Mesenchymal stem cell (in vitro differentiated cells and primary cell): ENCODE measurements at regions not wholly inside any gene's neighbourhood (a gene's known extent, or its start where the extent isn't known, plus 50 kb on each side); places are given as distances from the start of the nearest gene placed in this dataset.

ENCODE experiments used
- DNase-seq: peaks from one replicate; pipeline ENCODE4 v3.0.0-alpha.2; 2013
- H2AFZ ChIP-seq: one replicate; pipeline ENCODE4 v1.6.1; 2013; ENCODE audit warnings: low read depth, mild to moderate bottlenecking, control low read depth, inconsistent platforms, low read length, moderate library complexity
- H2AK5ac ChIP-seq: 2 replicates; pipeline ENCODE4 v1.6.1; 2013; ENCODE audit warnings: low read length, moderate library complexity, mild to moderate bottlenecking, inconsistent platforms; ENCODE audit not compliant: severe bottlenecking
- H2BK120ac ChIP-seq: one replicate; pipeline ENCODE4 v1.6.1; 2013; ENCODE audit warnings: low read depth, mild to moderate bottlenecking, inconsistent platforms, low read length, moderate library complexity
- H2BK12ac ChIP-seq, 2 experiments: one replicate each; pipeline ENCODE4 v1.6.1; 2013; ENCODE audit warnings: inconsistent platforms in 2 of 2, low read length in 2 of 2, mild to moderate bottlenecking in 2 of 2, moderate library complexity in 2 of 2, control low read depth in 1 of 2
- H2BK15ac ChIP-seq: one replicate; pipeline ENCODE4 v1.6.1; 2013; ENCODE audit warnings: mild to moderate bottlenecking, low read depth, inconsistent platforms; ENCODE audit not compliant: poor library complexity, severe bottlenecking
- H2BK5ac ChIP-seq: 2 replicates; pipeline ENCODE4 v1.6.1; 2013; ENCODE audit warnings: low read depth, mild to moderate bottlenecking, low read length, control low read depth, inconsistent platforms; ENCODE audit not compliant: poor library complexity, severe bottlenecking
- H3K14ac ChIP-seq, 2 experiments: one replicate each; pipeline ENCODE4 v1.6.1; 2013; ENCODE audit warnings: inconsistent platforms in 2 of 2, low read length in 2 of 2, control low read depth in 1 of 2, mild to moderate bottlenecking in 1 of 2, moderate library complexity in 1 of 2
- H3K18ac ChIP-seq, 2 experiments: one replicate each; pipeline ENCODE4 v1.6.1; 2013; ENCODE audit warnings: inconsistent platforms in 2 of 2, low read length in 2 of 2, control low read depth in 1 of 2, low read depth in 1 of 2, mild to moderate bottlenecking in 1 of 2
- H3K23ac ChIP-seq, 2 experiments: one replicate each; pipeline ENCODE4 v1.6.1; 2013; ENCODE audit warnings: inconsistent platforms in 2 of 2, low read length in 2 of 2, mild to moderate bottlenecking in 2 of 2, moderate library complexity in 2 of 2, control low read depth in 1 of 2
- H3K27ac ChIP-seq: 2 replicates; pipeline ENCODE4 v1.5.1; 2013; ENCODE audit warnings: mild to moderate bottlenecking, moderate library complexity, low read length, control low read depth, inconsistent platforms; ENCODE audit not compliant: poor library complexity, severe bottlenecking
- H3K27me3 ChIP-seq, 2 experiments: 2 replicates each; pipeline versions ENCODE4 v1.6.1 to v1.7.0; 2013; ENCODE audit warnings: low read length in 2 of 2, mild to moderate bottlenecking in 2 of 2, moderate library complexity in 2 of 2, control low read depth in 1 of 2, inconsistent platforms in 1 of 2; ENCODE audit not compliant: control insufficient read depth in 1 of 2, insufficient read depth in 1 of 2
- H3K36me3 ChIP-seq, 2 experiments: 2 replicates each; pipeline versions ENCODE4 v1.6.1 to v1.7.0; 2013; ENCODE audit warnings: low read length in 2 of 2, control low read depth in 1 of 2, inconsistent platforms in 1 of 2, low read depth in 1 of 2, mild to moderate bottlenecking in 1 of 2; ENCODE audit not compliant: insufficient read depth in 2 of 2, control insufficient read depth in 1 of 2
- H3K4ac ChIP-seq, 2 experiments: one replicate each; pipeline ENCODE4 v1.6.1; 2013; ENCODE audit warnings: inconsistent platforms in 2 of 2, low read length in 2 of 2, mild to moderate bottlenecking in 2 of 2, moderate library complexity in 2 of 2, control low read depth in 1 of 2, low read depth in 1 of 2
- H3K4me1 ChIP-seq: 2 replicates; pipeline ENCODE4 v1.6.1; 2013; ENCODE audit warnings: low read depth, low read length, control low read depth; ENCODE audit not compliant: control insufficient read depth, insufficient read depth
- H3K4me2 ChIP-seq: 2 replicates; pipeline ENCODE4 v1.6.1; 2013; ENCODE audit warnings: low read length, mild to moderate bottlenecking, inconsistent platforms; ENCODE audit not compliant: poor library complexity, severe bottlenecking
- H3K4me3 ChIP-seq, 2 experiments: 2 replicates each; pipeline versions ENCODE4 v1.5.1 to v1.7.0; 2013; ENCODE audit warnings: low read length in 2 of 2, mild to moderate bottlenecking in 2 of 2, control low read depth in 1 of 2, low read depth in 1 of 2; ENCODE audit not compliant: insufficient read depth in 1 of 2
- H3K79me1 ChIP-seq: replicated peaks from 2 replicates; pipeline ENCODE4 v1.6.1; 2013; ENCODE audit warnings: mild to moderate bottlenecking, control low read depth, low read length, inconsistent platforms; ENCODE audit not compliant: poor library complexity, severe bottlenecking
- H3K9ac ChIP-seq: 2 replicates; pipeline ENCODE4 v1.7.0; 2013; ENCODE audit warnings: mild to moderate bottlenecking, low read length, moderate library complexity
- H3K9me3 ChIP-seq: 2 replicates; pipeline ENCODE4 v1.7.0; 2013; ENCODE audit warnings: mild to moderate bottlenecking, low read length; ENCODE audit not compliant: control insufficient read depth
- H4K8ac ChIP-seq: one replicate; pipeline ENCODE4 v1.6.1; 2013; ENCODE audit warnings: inconsistent platforms, mild to moderate bottlenecking, low read length, moderate library complexity
- H4K91ac ChIP-seq: one replicate; pipeline ENCODE4 v1.6.1; 2013; ENCODE audit warnings: mild to moderate bottlenecking, low read length, inconsistent platforms
- WGBS: methylation state at CpG from one replicate; pipeline ENCODE4 v1.1.7; 2013; ENCODE audit warnings: mixed read lengths; 5-methylcytosine and 5-hydroxymethylcytosine counted together

- no peaks in the 10 kb centered on the region for H3K27me3 ChIP-seq
- 93% methylated on average over 6 of the region's 7 CpGs for WGBS
- H3K18ac ChIP-seq = no peak overlapping the region
- H3K4ac ChIP-seq = no peak overlapping the region
- no peak overlapping the region for H3K14ac ChIP-seq
- H2AK5ac ChIP-seq = no peak overlapping the region
- H3K4me1 ChIP-seq = peaks cover 5% of the 10 kb centered on the region
- no peak overlapping the region for H3K4me3 ChIP-seq
- no peak overlapping the region for H4K8ac ChIP-seq
- H2BK15ac ChIP-seq = no peak overlapping the region
- no peak overlapping the region for H3K9ac ChIP-seq
- H2BK5ac ChIP-seq = no peak overlapping the region
- no peak overlapping the region for H2AFZ ChIP-seq
- no peak for DNase-seq
- no peak overlapping the region for H4K91ac ChIP-seq
- H2BK120ac ChIP-seq = no peak overlapping the region
- H3K4me2 ChIP-seq = no peak overlapping the region
- H3K79me1 ChIP-seq = no peaks in the 10 kb centered on the region
- no peaks in the 10 kb centered on the region for H3K9me3 ChIP-seq
- H3K27ac ChIP-seq = no peak overlapping the region
- no peaks in the 10 kb centered on the region for H3K36me3 ChIP-seq
- H2BK12ac ChIP-seq = no peak overlapping the region
- no peak overlapping the region for H3K23ac ChIP-seq
Measured at GRCh38 chr5:8848366-8848765, 697.5 kb downstream of the SEMA5A start.

- H2AK5ac ChIP-seq = no peak overlapping the region
- no peak overlapping the region for H3K4ac ChIP-seq
- H3K9me3 ChIP-seq = no peaks in the 10 kb centered on the region
- H3K4me2 ChIP-seq = no peak overlapping the region
- peak overlapping the region; percentile 49 for H3K9ac ChIP-seq
- WGBS = 51% methylated on average over 2 of the region's 3 CpGs
- H3K23ac ChIP-seq = no peak overlapping the region
- no peak overlapping the region for H3K4me3 ChIP-seq
- H3K79me1 ChIP-seq = no peaks in the 10 kb centered on the region
- no peak overlapping the region for H4K91ac ChIP-seq
- no peak overlapping the region for H3K14ac ChIP-seq
- no peak overlapping the region for H2BK5ac ChIP-seq
- H2BK12ac ChIP-seq = no peak overlapping the region
- no peaks in the 10 kb centered on the region for H3K27me3 ChIP-seq
- no peak overlapping the region for H4K8ac ChIP-seq
- H3K27ac ChIP-seq = no peak overlapping the region
- no peak overlapping the region for H2BK120ac ChIP-seq
- no peak overlapping the region for H3K18ac ChIP-seq
- peak; percentile 50 for DNase-seq
- H3K4me1 ChIP-seq = peaks cover 2% of the 10 kb centered on the region
- no peaks in the 10 kb centered on the region for H3K36me3 ChIP-seq
- no peak overlapping the region for H2BK15ac ChIP-seq
- no peak overlapping the region for H2AFZ ChIP-seq
Measured at GRCh38 chr5:8848997-8849594, 696.8 kb downstream of the SEMA5A start.

- 100% methylated on average over 1 of the region's 2 CpGs for WGBS
- no peak overlapping the region for H3K4me3 ChIP-seq
Measured at GRCh38 chr5:8851101-8851500, 694.8 kb downstream of the SEMA5A start.

GRCh38 chr5:8857051-8857450 lies 688.8 kb downstream of the SEMA5A start:
- H2AFZ ChIP-seq = no peak overlapping the region
- no peaks in the 10 kb centered on the region for H3K79me1 ChIP-seq
- H2BK12ac ChIP-seq = no peak overlapping the region
- H3K27ac ChIP-seq = no peak overlapping the region
- 100% methylated on average over 1 of the region's 2 CpGs for WGBS
- H3K23ac ChIP-seq = no peak overlapping the region
- no peaks in the 10 kb centered on the region for H3K36me3 ChIP-seq
- H3K4me2 ChIP-seq = no peak overlapping the region
- H3K4me3 ChIP-seq = no peak overlapping the region
- H3K9me3 ChIP-seq = no peaks in the 10 kb centered on the region
- no peaks in the 10 kb centered on the region for H3K4me1 ChIP-seq
- H2BK5ac ChIP-seq = no peak overlapping the region
- H2AK5ac ChIP-seq = no peak overlapping the region
- H2BK120ac ChIP-seq = no peak overlapping the region
- no peaks in the 10 kb centered on the region for H3K27me3 ChIP-seq
- no peak overlapping the region for H3K14ac ChIP-seq
- H3K4ac ChIP-seq = no peak overlapping the region
- H2BK15ac ChIP-seq = no peak overlapping the region
- H4K91ac ChIP-seq = no peak overlapping the region
- no peak for DNase-seq
- no peak overlapping the region for H4K8ac ChIP-seq
- no peak overlapping the region for H3K18ac ChIP-seq
- H3K9ac ChIP-seq = no peak overlapping the region

More at GRCh38 chr5:8851101-8851500, 694.8 kb downstream of the SEMA5A start:
- Histone ChIP-seq H3K4me1 (peaks cover 2% of the 10 kb centered on the region), H3K27me3 (no peaks in the 10 kb centered on the region), H3K23ac (no peak overlapping the region), H3K4ac (no peak overlapping the region), H4K8ac (no peak overlapping the region), H3K9ac (no peak overlapping the region), H3K18ac (peak overlapping the region in 1 of 2 experiments; percentile 57), H4K91ac (peak overlapping the region; percentile 32), H2BK120ac (no peak overlapping the region), H3K9me3 (no peaks in the 10 kb centered on the region), H2AK5ac (no peak overlapping the region), H2AFZ (no peak overlapping the region), H2BK15ac (peak overlapping the region; percentile 88), H2BK12ac (peak overlapping the region in 1 of 2 experiments; percentile 46), H3K36me3 (no peaks in the 10 kb centered on the region), H2BK5ac (no peak overlapping the region), H3K14ac (no peak overlapping the region), H3K79me1 (no peaks in the 10 kb centered on the region), H3K4me2 (no peak overlapping the region), H3K27ac (no peak overlapping the region)
- DNase-seq = no peak
